PC-9 (cell line): ENCODE measurements at regions not wholly inside any gene's neighbourhood (a gene's known extent, or its start where the extent isn't known, plus 50 kb on each side); places are given as distances from the start of the nearest gene placed in this dataset.

Source experiments
- EZH2 ChIP-seq: fragments of 200-600 bp; sonication (generic); IDR thresholded peaks from 2 replicates; pipeline ENCODE4 v1.8.0; 2017; ENCODE audit warnings: antibody characterized with exemption, low read depth
- TF ChIP-seq, protein P1 (sequence below): fragments of 200-600 bp; sonication (generic); conservative IDR thresholded peaks from 2 replicates; pipeline ENCODE4 v1.6.1; 2017; ENCODE audit warnings: mixed run types, antibody characterized with exemption, mild to moderate bottlenecking, moderate library complexity

DNA sequence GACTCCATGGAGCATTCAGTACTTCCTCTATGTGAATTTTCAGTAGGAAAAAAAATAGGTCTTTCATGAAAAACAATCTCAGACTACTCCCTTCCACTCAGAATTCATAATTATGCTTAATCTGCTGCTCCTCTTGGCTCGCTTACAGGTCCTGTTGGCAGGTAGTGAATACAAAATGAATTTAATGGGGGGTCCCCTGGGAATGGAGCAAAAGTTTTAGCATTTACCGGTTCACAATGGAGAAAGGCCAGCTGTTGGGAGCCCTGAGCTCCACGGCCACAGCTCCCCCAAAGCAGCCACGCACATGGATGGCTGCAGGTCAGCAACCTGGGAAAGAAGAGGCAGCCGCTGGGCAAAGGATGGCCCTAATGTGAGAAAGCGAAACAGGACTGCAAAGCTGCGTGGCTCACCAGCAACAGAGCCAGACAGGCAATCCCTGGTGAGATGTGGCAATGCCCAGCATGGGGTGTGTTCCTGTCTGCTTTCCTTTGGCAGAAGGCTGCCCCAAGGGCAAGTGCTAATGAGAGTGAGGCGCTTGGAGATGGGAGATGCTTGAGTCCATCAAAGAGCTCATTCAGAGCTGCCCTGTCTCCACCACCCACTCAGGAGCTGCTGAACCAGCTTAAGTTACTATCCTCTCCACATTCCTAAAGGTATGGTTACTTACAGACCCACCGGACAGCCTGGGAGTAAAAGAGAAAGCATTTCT is 447.4 kb downstream of the EPHA4 start:
- TF ChIP-seq, protein P1, sequence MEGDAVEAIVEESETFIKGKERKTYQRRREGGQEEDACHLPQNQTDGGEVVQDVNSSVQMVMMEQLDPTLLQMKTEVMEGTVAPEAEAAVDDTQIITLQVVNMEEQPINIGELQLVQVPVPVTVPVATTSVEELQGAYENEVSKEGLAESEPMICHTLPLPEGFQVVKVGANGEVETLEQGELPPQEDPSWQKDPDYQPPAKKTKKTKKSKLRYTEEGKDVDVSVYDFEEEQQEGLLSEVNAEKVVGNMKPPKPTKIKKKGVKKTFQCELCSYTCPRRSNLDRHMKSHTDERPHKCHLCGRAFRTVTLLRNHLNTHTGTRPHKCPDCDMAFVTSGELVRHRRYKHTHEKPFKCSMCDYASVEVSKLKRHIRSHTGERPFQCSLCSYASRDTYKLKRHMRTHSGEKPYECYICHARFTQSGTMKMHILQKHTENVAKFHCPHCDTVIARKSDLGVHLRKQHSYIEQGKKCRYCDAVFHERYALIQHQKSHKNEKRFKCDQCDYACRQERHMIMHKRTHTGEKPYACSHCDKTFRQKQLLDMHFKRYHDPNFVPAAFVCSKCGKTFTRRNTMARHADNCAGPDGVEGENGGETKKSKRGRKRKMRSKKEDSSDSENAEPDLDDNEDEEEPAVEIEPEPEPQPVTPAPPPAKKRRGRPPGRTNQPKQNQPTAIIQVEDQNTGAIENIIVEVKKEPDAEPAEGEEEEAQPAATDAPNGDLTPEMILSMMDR = no peak
- TF ChIP-seq EZH2 = no peak
